ENCODE measurements at regions not wholly inside any gene's neighbourhood (a gene's known extent, or its start where the extent isn't known, plus 50 kb on each side); places are given as distances from the start of the nearest gene placed in this dataset.

DNA sequence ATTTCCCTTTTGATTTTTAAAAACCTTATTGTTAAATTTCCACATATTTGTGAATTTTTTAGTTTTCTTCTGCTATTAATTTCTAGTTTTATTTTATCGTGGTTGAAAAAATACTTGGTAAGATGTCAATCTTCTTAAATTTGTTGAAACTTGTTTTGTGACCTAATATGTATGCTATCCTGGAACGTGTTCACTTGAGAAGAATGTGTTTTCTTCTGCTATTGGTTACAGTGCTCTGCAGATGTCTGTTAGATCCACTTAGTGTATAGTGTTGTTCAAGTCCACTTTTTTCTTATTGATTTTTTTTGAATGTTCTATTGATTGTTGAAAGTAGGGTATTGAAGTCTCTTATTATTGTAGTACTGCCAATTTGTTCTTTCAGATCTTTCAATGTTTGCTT is 116.5 kb upstream of the NETO1 start:
- no peaks in the 10 kb centered on the region for H3K27me3 Mint-ChIP-seq (ENCODE audit: low read depth in 3 of 3)
- Histone ChIP-seq H3K79me2 (ENCODE audit: insufficient read depth, low read length) (no peaks in the 10 kb centered on the region), H3K27ac (ENCODE audit: low read depth in 1 of 2, low read length in 2 of 2) (no peak overlapping the region), H3K36me3 (replicated peaks in 1 of 2; ENCODE audit: control insufficient read depth in 1 of 2, insufficient read depth in 2 of 2, low read length in 2 of 2) (no peaks in the 10 kb centered on the region), H3K9me3 (replicated peaks in 1 of 2; ENCODE audit: control insufficient read depth in 1 of 2, insufficient read depth in 1 of 2, low read length in 2 of 2) (peaks cover 5 to 11% of the 10 kb centered on the region in 2 donors), H3K4me3 (replicated peaks in 1 of 3; ENCODE audit: low read depth in 2 of 3, low read length in 3 of 3) (no peak overlapping the region), H3K9ac (ENCODE audit: insufficient read depth, low read length, poor library complexity, severe bottlenecking) (no peak overlapping the region), H3K4me1 (ENCODE audit: control insufficient read depth in 1 of 2, insufficient read depth in 2 of 2, low read length in 2 of 2) (no peaks in the 10 kb centered on the region), H2AFZ (ENCODE audit: insufficient read depth, low read depth, low read length, poor library complexity, severe bottlenecking) (no peak overlapping the region), H4K20me1 (ENCODE audit: insufficient read depth, low read length) (no peaks in the 10 kb centered on the region), H3K4me2 (replicated peaks; ENCODE audit: extremely low read depth, low read length, poor library complexity, severe bottlenecking) (no peak overlapping the region), H3K27me3 (ENCODE audit: control insufficient read depth in 2 of 2, insufficient read depth in 2 of 2, low read length in 2 of 2) (no peaks in the 10 kb centered on the region)
- no peaks in the 10 kb centered on the region for H3K36me3 Mint-ChIP-seq
- TF ChIP-seq, protein P1, sequence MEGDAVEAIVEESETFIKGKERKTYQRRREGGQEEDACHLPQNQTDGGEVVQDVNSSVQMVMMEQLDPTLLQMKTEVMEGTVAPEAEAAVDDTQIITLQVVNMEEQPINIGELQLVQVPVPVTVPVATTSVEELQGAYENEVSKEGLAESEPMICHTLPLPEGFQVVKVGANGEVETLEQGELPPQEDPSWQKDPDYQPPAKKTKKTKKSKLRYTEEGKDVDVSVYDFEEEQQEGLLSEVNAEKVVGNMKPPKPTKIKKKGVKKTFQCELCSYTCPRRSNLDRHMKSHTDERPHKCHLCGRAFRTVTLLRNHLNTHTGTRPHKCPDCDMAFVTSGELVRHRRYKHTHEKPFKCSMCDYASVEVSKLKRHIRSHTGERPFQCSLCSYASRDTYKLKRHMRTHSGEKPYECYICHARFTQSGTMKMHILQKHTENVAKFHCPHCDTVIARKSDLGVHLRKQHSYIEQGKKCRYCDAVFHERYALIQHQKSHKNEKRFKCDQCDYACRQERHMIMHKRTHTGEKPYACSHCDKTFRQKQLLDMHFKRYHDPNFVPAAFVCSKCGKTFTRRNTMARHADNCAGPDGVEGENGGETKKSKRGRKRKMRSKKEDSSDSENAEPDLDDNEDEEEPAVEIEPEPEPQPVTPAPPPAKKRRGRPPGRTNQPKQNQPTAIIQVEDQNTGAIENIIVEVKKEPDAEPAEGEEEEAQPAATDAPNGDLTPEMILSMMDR (IDR thresholded peaks at IDR 0.05) = no peak
- DNase-seq = no peak
- no peak overlapping the region for H3K27ac Mint-ChIP-seq
- intact Hi-C loops (cut with micrococcal nuclease) = no loop called here
- 80% methylated on average over 1 of the region's 2 CpGs for WGBS (ENCODE audit: insufficient coverage)
- no peaks in the 10 kb centered on the region for H3K4me1 Mint-ChIP-seq
- H3K9me3 Mint-ChIP-seq = peaks cover 1 to 16% (median 6%) of the 10 kb centered on the region in 7 donors
- no peak overlapping the region for H3K4me3 Mint-ChIP-seq

DNA sequence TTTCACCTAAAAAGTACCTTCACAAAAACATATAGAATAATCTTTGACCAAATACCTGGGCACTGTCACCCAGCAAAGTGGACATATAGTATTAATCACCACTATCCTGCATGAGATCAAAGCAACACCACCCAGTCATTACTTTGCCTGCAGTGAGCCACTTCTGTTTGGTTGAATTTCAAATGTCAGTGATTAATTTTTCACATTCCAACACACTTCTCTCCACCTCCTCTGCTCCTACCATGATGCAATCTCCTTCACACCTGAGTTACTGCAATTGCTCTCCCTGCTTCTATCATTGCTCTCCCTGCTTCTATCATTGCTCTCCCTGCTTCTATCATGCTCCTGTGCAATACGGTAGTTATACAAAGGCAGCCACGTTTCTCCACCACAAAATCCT is 106.1 kb upstream of the NETO1 start:
- H3K9me3 Mint-ChIP-seq = peaks cover 3 to 12% (median 7%) of the 10 kb centered on the region in 7 donors
- no peaks in the 10 kb centered on the region for H3K36me3 Mint-ChIP-seq
- Histone ChIP-seq H3K79me2 (ENCODE audit: insufficient read depth, low read length) (no peaks in the 10 kb centered on the region), H3K27ac (ENCODE audit: low read depth in 1 of 2, low read length in 2 of 2) (no peak overlapping the region), H3K27me3 (ENCODE audit: control insufficient read depth in 2 of 2, insufficient read depth in 2 of 2, low read length in 2 of 2) (no peaks in the 10 kb centered on the region), H3K4me3 (replicated peaks in 1 of 3; ENCODE audit: low read depth in 2 of 3, low read length in 3 of 3) (no peak overlapping the region), H3K4me2 (replicated peaks; ENCODE audit: extremely low read depth, low read length, poor library complexity, severe bottlenecking) (no peak overlapping the region), H4K20me1 (ENCODE audit: insufficient read depth, low read length) (no peaks in the 10 kb centered on the region), H3K9ac (ENCODE audit: insufficient read depth, low read length, poor library complexity, severe bottlenecking) (no peak overlapping the region), H2AFZ (ENCODE audit: insufficient read depth, low read depth, low read length, poor library complexity, severe bottlenecking) (no peak overlapping the region), H3K9me3 (replicated peaks in 1 of 2; ENCODE audit: control insufficient read depth in 1 of 2, insufficient read depth in 1 of 2, low read length in 2 of 2) (peaks cover 3% of the 10 kb centered on the region in 2 donors), H3K36me3 (replicated peaks in 1 of 2; ENCODE audit: control insufficient read depth in 1 of 2, insufficient read depth in 2 of 2, low read length in 2 of 2) (no peaks in the 10 kb centered on the region), H3K4me1 (ENCODE audit: control insufficient read depth in 1 of 2, insufficient read depth in 2 of 2, low read length in 2 of 2) (no peaks in the 10 kb centered on the region)
- DNase-seq = no peak
- no peaks in the 10 kb centered on the region for H3K27me3 Mint-ChIP-seq (ENCODE audit: low read depth in 3 of 3)
- H3K4me3 Mint-ChIP-seq = no peak overlapping the region
- intact Hi-C loops (cut with micrococcal nuclease) = no loop called here
- TF ChIP-seq, protein P1 (IDR thresholded peaks at IDR 0.05) = no peak
- 83% methylated on average over 2 of the region's 2 CpGs for WGBS (ENCODE audit: insufficient coverage)
- H3K4me1 Mint-ChIP-seq = no peaks in the 10 kb centered on the region
- H3K27ac Mint-ChIP-seq = no peak overlapping the region

Data from CD14-positive monocyte (primary cell).